ENCODE measurements at regions not wholly inside any gene's neighbourhood (a gene's known extent, or its start where the extent isn't known, plus 50 kb on each side); places are given as distances from the start of the nearest gene placed in this dataset.

DNA sequence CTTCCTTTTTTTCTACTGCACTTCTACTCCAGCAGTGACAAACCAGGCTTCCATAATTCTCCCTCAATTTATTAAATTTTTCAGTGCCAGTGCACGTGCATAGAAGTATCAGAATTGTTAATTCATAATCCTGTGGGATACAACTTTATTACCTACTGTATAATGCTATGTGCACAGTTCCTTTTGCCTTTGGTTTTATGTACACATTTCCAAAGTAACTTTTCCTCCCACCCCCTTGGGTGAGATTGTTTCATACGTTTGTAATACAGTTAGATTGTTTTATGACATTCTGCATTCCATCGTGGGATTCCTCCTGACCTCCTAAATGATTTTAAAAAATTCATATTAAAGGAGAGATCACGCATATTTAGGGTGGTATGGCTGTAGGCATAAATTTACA lies 128.1 kb downstream of the TTC6 start:
- TF ChIP-seq ZNF416 (CRISPR knock-in tag; IDR thresholded peaks at IDR 0.05) (no peak), SP1 (CRISPR knock-in tag; conservative IDR thresholded peaks at IDR 0.05) (no peak), CBFB (CRISPR knock-in tag; IDR thresholded peaks at IDR 0.05; ENCODE audit: low read depth) (no peak)
- TF ChIP-seq, protein P1, sequence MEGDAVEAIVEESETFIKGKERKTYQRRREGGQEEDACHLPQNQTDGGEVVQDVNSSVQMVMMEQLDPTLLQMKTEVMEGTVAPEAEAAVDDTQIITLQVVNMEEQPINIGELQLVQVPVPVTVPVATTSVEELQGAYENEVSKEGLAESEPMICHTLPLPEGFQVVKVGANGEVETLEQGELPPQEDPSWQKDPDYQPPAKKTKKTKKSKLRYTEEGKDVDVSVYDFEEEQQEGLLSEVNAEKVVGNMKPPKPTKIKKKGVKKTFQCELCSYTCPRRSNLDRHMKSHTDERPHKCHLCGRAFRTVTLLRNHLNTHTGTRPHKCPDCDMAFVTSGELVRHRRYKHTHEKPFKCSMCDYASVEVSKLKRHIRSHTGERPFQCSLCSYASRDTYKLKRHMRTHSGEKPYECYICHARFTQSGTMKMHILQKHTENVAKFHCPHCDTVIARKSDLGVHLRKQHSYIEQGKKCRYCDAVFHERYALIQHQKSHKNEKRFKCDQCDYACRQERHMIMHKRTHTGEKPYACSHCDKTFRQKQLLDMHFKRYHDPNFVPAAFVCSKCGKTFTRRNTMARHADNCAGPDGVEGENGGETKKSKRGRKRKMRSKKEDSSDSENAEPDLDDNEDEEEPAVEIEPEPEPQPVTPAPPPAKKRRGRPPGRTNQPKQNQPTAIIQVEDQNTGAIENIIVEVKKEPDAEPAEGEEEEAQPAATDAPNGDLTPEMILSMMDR (IDR thresholded peaks at IDR 0.05), result no peak

All from WTC11 (cell line).